GM19023 (cell line): ENCODE measurements at regions not wholly inside any gene's neighbourhood (a gene's known extent, or its start where the extent isn't known, plus 50 kb on each side); places are given as distances from the start of the nearest gene placed in this dataset.
"Not testable (repeated sequence)": the region's sequence is repeated elsewhere in the genome, so short reads cannot be mapped to it uniquely, and the experiment has no call there.

Experiments
- ATAC-seq: cut with Tn5 transposase; IDR thresholded peaks from one replicate; pipeline ENCODE4 v1.9.1; 2021; ENCODE audit warnings: mild to moderate bottlenecking, moderate library complexity; ENCODE audit not compliant: unreplicated experiment

DNA sequence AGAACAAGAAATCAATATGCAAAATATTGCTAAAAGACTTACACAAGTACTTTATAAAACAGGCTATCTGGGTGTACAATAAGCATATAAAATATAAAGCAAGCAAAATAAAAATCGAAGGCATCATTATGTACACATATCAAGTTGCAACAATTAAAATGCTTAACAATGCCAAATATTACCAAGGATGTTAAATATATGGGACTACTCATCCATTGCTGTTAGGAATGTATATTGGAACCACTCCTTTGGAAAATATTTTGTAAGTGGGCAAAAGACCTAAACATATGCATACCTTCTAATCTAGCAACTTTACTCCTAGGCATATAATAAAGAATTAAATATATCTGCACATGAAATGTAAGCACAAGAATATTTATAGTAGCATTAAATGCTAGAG lies 632.6 kb upstream of the COX7C start:
- no peak for ATAC-seq

DNA sequence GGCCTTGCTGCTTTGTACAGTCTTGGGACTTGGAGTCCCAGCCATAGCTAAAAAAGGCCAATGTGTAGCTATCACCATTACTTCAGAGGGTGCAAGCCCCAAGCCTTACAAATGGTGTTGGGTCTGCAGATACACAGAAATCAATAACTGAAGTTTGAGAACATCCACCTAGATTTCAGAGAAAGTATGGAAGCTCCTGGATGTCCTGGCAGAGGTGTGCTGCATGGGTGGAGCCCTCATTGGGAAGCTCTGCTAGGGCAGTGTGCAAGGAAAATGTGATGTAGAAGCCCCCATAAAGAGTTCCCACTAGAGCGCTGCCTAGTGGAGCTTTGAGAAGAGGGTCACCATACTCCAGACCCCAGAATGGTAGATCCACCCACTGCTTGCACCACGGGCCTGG lies 626.7 kb upstream of the COX7C start:
- no peak for ATAC-seq

DNA sequence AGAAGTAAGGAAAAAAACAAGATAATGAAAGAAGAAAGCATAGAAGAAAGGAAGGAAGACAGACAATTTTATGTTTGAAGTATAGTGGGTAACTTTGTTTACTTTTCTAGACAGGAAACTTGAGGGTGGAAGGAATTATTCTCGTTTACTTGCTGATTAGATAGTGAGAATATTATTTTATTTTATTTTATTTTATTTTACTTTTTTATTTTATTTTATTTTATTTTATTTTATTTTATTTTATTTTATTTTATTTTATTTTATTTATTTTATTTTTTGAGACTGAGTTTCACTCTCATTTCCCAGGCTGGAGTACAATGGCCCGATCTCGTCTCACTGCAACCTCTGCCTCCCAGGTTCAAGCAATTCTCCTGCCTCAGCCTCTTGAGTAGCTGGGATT lies 623.1 kb upstream of the COX7C start:
- not testable (repeated sequence) for ATAC-seq

DNA sequence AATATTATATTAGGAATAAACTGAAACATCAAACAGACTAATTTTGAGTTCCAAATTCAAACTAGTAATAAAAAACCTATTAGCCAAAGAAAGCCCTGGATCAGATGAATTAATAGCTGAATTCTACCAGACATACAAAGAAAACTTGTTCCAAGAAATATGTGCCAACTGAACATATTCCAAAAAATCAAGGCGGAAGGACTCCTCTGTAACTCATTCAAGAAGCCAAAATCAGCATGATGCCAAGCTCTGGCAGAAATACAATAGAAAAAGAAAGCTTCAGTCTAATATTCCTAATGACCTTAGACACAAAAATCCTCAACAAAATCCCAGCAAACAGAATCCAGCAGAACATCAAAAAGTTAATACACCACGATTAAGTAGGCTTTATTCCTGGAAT lies 619.1 kb upstream of the COX7C start:
- ATAC-seq: no peak

DNA sequence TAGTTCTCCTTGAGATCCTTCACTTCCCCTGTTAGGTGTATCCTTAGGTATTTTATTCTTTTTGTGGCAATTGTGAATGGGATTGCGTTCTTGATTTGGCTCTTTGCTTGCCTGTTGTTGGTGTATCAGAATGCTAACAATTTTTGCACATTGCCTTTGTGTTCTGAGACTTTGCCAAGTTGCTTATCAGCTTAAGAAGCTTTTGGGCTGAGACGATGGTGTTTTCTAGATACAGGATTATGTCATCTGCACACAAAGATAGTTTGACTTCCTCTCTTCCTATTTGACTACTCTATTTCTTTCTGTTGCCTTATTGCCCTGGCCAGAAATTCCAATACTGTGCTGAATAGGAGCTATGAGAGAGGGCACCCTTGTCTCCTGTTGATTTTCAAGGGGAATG lies 609.4 kb upstream of the COX7C start:
- ATAC-seq: no peak

DNA sequence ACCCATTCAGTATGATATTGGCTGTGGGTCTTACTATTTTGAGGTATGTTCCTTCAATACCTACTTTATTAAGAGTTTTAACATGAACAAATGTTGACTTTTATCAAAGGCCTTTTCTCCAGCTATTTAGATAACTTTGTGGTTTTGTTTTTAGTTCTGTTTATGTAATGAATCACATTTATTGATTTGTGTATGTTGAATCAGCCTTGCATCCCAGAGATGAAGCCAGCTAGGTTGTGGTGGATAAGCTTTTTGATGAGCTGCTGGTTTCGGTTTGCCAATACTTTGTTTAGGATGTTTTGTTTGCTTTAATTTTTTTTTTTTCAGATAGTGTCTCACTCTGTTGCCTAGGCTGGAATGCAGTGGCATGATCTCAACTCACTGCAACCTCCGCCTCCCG lies 609.0 kb upstream of the COX7C start:
- ATAC-seq: no peak

DNA sequence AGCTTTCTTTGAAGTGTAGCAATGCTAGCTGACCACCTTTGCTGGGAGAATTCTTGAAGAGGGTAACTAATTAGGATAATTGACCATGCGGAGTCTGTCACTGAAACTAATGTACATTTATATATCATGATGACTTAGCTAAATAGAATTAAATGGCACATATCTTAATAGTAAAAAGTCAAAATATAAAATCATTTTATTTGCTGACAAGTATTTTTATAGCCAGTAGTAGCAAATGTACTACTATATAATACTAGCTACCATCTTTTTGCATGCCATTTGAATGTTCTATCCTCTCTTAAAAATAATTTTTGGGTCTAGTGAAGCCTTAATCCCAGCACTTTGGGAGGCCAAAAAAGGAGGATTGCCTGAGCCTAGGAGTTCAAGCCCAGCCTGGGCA lies 605.8 kb upstream of the COX7C start:
- ATAC-seq: no peak

DNA sequence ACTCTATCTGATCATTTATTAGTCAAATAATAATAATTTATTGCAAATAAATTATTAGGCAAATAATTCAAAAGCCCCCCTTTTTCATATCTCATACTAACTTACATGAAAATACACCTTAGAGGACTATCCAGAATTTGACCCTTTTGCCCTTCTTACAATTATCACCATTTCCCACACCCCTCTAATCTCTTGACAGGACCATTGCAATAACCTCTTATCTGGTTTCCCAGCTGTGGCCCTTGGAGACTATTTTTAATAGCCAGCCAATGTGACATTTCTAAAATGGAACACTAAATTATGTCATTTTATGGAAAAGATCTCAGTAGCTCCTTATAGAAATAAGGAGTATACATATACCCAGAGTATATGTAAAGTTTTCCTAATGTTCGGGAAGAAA lies 588.4 kb upstream of the COX7C start:
- ATAC-seq: no peak

DNA sequence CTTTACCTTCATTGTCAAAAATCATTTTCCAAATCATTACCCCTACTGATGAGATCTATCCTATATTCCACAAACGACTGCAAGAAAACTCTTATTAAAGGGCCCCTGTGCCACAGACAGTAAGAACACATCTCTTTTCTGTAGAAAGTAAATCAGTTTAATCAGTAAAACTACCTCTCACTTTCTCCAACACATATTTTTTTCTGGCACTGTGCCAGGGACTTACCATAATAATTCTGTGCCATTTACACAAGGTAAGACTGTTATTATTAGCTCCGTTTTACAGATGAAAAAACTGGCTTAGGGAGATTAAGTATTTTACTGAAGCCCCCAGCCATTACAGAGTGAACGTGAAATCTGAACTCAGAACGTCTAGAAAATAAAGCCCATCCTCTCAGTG lies 587.0 kb upstream of the COX7C start:
- ATAC-seq: no peak

DNA sequence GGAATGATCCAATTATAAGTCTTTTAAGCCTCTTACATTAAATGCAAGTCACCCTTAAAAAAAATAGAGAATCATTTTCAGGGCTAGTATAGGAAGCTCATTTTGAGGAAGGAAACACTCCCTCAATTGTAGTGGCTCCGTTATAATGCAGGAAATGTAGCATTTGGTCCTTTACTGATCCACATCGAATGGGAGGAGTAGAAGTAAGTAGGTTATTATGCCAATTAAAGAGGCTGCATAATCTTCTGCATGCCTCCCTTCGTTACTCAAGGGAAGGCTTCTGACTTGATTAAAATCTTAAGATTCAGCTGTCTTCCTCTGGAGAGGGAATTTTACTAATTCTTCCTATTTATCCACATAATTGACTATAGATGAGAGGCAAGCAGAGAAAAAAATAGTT lies 579.2 kb upstream of the COX7C start:
- no peak for ATAC-seq

DNA sequence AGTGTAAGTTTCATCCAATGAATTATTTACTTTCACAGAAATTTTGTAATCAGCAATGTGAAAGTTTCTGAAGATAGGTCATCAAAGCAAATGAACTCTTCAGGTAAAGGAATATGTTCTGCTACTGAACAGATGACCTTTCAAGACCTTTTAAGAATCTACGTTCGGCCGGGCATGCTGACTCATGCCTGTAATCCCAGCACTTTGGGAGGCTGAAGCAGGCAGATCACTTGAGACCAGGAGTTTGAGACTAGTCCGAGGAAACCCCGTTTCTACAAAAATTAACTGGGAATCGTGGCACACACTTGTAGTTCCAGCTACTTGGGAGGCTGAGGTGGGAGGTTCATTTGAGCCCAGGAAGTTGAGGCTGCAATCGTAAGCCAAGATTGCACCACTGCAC lies 578.4 kb upstream of the COX7C start:
- no peak for ATAC-seq

DNA sequence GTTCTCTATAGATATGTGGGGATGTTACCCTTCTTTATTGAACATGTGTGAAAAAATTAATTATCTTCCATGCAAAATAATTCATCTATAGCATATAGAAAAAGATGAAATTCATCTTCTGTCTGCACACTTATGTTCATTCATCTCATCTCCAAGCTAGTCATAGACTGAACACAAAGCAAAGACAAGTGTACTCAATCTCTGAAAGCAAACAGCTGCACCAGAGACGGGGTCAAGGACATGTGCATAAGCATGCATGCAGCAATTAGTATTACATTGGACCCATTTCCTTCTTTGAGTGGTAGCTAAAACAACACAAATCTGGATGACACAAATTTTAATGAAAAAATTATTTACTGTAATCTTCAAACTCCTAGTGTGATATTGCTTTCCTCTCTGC lies 547.0 kb upstream of the COX7C start:
- no peak for ATAC-seq

DNA sequence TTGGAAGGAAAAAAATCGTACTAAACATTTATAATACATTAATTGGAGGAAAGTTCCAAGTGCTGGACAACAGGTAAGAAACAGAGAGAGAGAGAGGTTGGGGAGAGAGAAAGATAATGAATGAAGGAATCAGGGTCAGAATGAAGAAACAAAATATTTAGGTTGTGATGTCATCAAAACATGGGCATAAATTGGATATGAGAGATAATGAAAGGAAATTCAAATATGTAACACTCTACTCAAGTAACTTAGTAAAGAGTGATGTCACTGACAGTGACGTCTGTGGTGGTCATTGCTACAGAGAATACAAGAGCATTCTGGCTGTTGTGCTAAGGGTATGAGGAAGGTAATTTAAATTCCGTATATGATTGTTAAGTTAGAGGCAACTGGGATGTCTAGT lies 543.4 kb upstream of the COX7C start:
- no peak for ATAC-seq

DNA sequence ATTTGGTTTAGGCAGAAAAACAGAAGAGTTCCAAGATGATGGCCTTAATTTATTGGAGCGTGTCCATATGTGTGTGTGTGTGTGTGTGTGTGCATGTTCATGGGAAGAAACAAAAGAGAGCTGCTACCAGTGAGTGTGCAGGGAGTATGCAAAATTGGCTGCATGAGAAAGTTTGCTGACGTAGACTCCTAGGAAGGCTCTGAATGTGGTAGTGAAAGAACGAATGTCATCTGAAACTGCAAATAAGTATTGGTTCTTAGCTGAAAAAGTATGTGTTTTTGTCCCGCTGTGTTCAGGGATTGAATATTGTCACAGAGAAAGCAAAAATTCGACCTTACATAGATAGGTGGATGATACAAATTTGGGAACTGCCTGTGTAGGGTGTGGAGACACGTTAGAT lies 542.6 kb upstream of the COX7C start:
- ATAC-seq: no peak

DNA sequence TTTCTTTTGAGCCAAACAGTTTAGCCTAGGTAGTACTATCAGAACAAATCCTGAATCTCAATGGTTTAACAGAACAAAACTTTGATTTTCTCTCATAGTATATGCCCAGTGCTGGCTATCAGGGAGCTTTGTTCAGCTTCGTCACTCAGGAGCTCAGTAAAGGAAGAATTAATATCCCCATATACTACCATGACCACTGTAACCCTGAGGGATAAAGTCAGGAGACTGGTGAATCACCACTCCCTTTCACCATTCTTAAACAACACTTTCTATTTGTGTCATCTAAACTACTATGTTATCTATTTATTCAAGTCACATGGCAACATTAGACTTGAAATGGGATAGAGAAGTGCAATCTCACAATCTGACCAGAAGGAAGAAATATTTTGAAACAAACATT lies 522.6 kb upstream of the COX7C start:
- ATAC-seq: no peak

DNA sequence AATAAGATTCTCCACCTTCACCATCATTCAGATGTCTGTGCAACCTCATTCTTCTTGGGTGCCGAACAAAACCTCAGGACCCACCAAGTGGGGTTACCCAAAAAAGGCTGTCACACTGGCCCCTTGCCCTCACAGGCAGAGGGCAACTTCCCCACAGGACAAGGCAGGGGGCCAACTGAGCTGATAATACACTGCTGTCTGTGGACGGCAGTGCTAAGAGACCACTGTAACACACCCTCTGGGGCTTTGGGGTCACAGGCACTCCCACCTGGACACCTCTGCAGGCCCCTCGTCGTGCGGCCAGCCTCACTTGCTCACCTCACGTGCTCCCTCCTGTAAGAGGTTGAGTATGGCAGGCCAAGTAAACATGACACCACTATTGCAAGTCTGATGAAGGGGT lies 515.8 kb upstream of the COX7C start:
- no peak for ATAC-seq

DNA sequence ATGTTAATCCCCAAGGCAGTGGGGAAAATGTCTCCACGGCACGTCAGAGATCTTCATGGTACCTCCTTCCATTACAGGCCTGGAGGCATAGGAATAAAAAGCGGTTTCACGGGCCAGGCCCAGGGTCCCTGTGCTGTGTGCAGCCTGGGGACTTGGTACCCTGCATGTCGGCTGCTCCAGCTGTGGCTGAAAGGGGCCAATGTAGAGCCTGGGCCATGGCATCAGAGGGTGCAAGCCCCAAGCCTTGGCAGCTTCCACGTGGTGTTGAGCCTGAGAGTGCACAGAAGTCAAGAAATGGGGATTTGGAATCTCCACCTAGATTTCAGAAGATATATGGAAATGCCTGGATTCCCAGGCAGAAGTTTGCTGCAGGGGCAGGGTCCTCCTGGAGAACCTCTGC lies 508.9 kb upstream of the COX7C start:
- ATAC-seq: no peak

DNA sequence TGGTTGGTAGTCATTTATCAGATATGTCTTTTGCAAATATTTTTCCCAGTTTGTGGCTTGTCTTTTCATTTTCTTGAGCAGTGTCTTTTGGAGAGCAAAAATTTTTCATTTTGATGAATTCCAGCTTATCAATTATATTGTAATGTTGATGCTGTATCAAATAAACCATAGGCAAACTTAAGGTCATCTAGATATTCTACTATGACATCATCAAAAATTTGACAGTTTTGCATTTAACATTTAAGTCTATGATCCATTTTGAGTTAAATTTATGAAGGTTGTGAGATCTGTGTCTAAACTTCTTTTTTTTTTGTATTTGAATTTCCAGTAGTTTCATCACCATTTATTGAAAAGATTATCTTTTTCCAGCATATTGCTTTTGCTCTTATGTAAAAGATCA lies 505.5 kb upstream of the COX7C start:
- ATAC-seq: no peak

DNA sequence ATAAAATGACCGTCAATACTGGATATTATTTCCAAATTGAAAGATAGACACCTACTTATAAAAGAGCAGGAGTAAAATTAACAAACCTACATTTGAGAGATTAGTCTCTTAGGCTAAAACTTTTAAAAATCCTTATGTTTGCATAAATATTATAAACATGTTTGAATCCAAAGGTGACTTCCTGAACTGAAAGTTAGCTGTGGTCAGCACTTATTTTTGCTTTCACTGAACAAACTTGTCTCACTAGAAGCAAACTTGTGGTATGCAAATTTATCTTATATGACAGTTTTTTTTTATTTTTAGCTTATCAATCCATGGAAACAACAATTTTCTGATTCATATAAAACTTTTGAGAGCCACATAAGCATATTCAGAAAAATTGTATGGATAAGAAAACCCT lies 502.6 kb upstream of the COX7C start:
- ATAC-seq: no peak

DNA sequence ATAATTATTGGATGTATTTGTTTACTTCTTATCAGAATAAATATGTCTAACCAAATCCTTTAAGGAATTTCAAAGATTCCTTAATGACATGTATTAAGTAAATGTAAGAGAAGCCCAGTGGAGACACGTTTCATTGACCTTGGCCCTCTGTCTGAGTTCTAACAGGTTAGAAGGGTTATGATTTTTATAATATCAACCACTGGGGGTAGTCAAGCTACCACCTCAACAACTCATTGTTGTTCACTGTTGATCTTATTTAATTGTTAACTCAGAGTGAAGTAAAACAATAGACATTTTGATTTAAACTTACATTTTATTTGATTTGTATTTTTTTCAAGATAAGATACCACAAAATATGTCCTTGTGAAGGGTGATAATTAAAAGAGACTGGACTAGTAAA lies 499.2 kb upstream of the COX7C start:
- ATAC-seq: no peak

DNA sequence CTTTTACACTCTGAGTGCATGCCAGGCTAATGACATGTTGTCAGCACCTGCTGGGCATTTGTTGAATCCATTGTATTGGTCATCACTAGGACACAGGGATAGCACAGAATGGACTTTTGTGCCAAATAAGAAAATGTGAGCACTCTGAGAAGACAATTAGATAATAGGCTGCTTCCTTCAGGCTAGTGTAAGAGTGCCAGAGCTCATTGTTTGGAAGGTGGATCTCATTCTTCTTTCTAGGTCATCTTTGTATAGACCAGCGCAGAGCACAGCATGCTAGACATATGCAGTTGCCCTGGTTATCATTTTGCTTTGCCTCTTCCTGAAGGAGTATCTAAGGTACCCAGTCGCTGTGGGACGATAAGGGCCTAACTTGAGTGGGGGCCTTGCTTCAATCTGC lies 493.4 kb upstream of the COX7C start:
- ATAC-seq: no peak

DNA sequence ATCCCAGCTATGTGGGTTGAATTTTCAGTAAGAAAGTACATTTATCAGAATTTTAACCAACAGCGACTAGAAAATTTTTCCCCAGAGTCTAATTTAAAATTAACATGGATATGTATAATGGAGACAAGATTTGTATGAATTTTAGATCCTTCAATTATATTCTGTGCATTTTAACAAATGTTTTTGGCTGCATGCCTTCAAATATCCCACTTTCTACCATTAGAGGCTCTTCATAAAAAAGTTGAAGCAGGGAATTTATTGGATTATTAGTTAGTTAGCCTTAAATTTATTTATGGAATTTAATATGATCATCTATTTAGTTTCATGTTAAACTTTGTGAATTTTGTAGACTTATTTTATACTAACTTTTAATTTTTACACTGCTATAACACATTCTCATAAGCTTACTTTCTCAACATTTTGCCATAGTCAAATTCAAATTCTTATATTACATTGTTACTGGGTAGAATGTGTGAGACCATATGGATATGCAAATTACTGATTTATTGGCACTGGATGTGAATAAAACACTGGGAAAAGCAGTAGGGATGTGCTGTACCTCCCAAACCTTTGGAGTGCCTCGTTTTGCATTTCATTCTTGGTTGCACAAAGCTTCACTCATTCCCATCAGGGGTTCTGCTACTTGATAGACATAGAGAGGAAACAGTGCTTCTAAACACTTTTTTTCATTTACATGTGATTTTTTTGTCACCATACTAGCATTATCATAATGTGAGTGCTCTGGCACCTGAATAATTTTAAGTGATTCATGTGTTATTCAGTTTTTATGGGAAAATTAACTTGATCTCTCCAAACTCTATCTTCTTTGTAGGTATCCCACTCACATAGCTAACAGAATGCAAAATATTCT lies 491.8 kb upstream of the COX7C start:
- no peak for ATAC-seq

DNA sequence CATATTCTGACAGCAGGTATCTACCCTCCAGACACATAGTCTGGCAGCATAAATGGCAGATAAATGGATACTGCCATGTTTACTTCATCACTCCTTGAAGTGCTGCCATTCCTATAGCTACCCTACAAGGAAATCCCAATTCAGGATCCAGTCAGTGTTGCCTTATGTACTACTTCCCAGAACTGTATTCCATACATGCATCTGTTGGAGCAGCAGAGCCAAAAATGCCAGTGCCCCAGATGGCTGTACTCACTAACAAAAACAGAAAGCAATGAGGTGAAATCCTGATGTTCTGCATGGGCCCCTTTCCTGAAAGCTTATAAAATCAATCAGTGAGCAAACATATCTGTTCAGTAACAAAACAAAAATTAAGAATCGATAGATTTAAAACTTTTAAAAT lies 490.0 kb upstream of the COX7C start:
- no peak for ATAC-seq
